22Rv1 (cell line): ENCODE measurements at regions not wholly inside any gene's neighbourhood (a gene's known extent, or its start where the extent isn't known, plus 50 kb on each side); places are given as distances from the start of the nearest gene placed in this dataset.
"Not testable (repeated sequence)": the region's sequence is repeated elsewhere in the genome, so short reads cannot be mapped to it uniquely, and the experiment has no call there.

Experiments
- H3K27ac ChIP-seq: fragments of 450-650 bp; 2 replicates; pipeline ENCODE4 v1.5.1; 2017
- ZFX ChIP-seq: fragments of 450-650 bp; IDR thresholded peaks from 2 replicates; pipeline ENCODE4 v1.6.1; 2017; ENCODE audit warnings: antibody characterized with exemption, borderline replicate concordance
- TF ChIP-seq, protein P1 (sequence below): fragments of 450-650 bp; IDR thresholded peaks from 2 replicates; pipeline ENCODE4 v1.5.1; 2017; ENCODE audit warnings: mild to moderate bottlenecking

DNA sequence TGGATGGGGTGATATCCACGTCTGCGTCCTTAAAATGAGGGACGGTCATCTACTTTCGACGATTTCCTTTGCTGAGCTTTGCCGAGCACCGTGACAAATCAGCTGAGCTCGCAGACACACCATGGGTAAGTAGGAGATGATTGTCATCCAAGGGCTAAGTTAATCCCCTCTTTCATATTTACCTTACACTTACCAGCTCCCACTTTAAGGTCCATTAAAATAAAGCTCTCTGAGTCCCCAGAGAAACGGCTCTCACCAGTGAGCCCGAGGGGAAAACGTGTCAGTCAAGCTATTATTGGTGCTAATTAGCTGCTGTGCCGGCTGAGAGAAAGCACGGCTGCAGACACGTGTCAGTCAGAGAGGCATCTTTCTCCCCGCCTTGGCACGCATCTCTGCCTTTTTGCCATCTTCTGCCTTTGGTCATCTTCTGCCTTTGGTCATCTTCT lies 72.2 kb downstream of the CRLF2 start:
- H3K27ac ChIP-seq = no peak overlapping the region
- TF ChIP-seq, protein P1, sequence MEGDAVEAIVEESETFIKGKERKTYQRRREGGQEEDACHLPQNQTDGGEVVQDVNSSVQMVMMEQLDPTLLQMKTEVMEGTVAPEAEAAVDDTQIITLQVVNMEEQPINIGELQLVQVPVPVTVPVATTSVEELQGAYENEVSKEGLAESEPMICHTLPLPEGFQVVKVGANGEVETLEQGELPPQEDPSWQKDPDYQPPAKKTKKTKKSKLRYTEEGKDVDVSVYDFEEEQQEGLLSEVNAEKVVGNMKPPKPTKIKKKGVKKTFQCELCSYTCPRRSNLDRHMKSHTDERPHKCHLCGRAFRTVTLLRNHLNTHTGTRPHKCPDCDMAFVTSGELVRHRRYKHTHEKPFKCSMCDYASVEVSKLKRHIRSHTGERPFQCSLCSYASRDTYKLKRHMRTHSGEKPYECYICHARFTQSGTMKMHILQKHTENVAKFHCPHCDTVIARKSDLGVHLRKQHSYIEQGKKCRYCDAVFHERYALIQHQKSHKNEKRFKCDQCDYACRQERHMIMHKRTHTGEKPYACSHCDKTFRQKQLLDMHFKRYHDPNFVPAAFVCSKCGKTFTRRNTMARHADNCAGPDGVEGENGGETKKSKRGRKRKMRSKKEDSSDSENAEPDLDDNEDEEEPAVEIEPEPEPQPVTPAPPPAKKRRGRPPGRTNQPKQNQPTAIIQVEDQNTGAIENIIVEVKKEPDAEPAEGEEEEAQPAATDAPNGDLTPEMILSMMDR = no peak
- TF ChIP-seq ZFX = no peak

- TF ChIP-seq, protein P1 = no peak
- TF ChIP-seq ZFX = no peak
- no peak overlapping the region for H3K27ac ChIP-seq
These were observed 73.3 kb downstream of the CRLF2 start for GRCh38 chrX:1139185-1139500.

DNA sequence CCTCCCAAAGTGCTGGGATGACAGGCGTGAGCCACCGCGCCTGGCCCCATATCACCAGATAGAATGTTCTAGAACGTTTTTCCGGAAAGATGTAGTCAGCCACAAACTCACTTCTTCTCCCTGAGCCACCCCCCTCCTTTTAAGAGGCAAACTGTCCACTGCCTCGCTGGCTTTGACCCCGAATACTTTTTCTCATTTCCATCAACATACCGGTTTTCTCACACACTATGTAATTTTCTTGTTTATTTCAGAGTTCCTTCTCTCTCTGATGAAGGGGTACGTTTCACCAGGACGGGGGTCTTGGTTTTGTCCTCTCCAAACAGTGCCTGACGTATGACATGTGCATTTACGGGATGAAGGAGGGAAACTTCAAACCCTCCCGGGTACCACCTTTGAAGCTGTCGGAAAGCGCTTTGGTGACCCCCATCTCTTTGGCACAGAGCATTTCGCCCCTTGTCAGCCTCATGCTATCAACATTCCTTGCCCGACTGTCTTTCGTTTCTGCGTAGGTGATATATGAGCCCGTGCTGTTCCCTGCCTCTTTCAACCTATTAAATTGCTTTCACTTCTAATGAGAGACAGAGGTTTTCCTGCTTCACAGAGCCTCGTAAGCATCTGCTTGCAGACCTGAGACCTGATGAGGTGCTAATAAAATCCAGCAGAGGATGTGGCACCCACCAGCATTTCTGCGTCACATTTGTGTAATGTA lies 73.8 kb downstream of the CRLF2 start:
- no peak overlapping the region for H3K27ac ChIP-seq
- TF ChIP-seq, protein P1 = no peak
- TF ChIP-seq ZFX = no peak

- TF ChIP-seq ZFX = no peak
- TF ChIP-seq, protein P1 = no peak
- no peak overlapping the region for H3K27ac ChIP-seq
These were observed 74.9 kb downstream of the CRLF2 start for GRCh38 chrX:1137531-1137930.

DNA sequence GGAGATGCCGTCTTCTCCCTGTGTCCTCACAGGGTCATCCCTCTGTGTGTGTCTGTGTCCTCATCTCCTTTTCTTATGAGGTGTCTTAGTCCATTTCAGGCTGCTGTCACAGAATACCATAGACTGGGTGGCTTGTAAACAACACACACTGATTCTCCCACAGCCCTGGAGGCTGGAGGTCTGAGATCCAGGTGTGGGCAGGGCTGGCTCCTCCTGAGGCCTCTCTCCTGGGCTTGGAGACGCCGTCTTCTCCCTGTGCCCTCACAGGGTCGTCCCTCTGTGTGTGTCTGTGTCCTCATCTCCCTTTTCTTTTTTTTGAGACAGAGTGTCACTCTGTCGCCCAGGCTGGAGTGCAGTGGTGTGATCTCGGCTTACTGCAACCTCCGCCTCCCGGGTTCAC lies 75.9 kb downstream of the CRLF2 start:
- H3K27ac ChIP-seq = not testable (repeated sequence)

- TF ChIP-seq ZFX = no peak
- TF ChIP-seq, protein P1 = no peak
These were observed 77.5 kb downstream of the CRLF2 start for GRCh38 chrX:1134976-1135375.

GRCh38 chrX:1134156-1134555 lies 78.3 kb downstream of the CRLF2 start:
- TF ChIP-seq ZFX = no peak
- TF ChIP-seq, protein P1 = no peak
- H3K27ac ChIP-seq = no peak overlapping the region

More at GRCh38 chrX:1134976-1135375, 77.5 kb downstream of the CRLF2 start:
- H3K27ac ChIP-seq = no peak overlapping the region

GRCh38 chrX:1126738-1127137 lies 85.7 kb downstream of the CRLF2 start:
- TF ChIP-seq ZFX = no peak
- TF ChIP-seq, protein P1 = no peak

More at GRCh38 chrX:1126738-1127137, 85.7 kb downstream of the CRLF2 start:
- no peak overlapping the region for H3K27ac ChIP-seq
